CD14-positive monocyte (primary cell): ENCODE measurements at regions not wholly inside any gene's neighbourhood (a gene's known extent, or its start where the extent isn't known, plus 50 kb on each side); places are given as distances from the start of the nearest gene placed in this dataset.

ENCODE experiments used
- DNase-seq, 3 donors: peaks; one replicate each; pipeline ENCODE4 v3.0.0-alpha.2; 2011 to 2022
- H2AFZ ChIP-seq: 2 replicates; pipeline ENCODE4 v1.6.0; 2012; ENCODE audit warnings: mild to moderate bottlenecking, low read depth, low read length, inconsistent platforms; ENCODE audit not compliant: insufficient read depth, poor library complexity, severe bottlenecking
- H3K27ac ChIP-seq, 2 donors: 1 replicate in 1 of 2; 2 replicates in 1 of 2; pipeline ENCODE4 v1.5.1; 2012 to 2013; ENCODE audit warnings: low read length in 2 of 2, control low read depth in 1 of 2, inconsistent platforms in 1 of 2, low read depth in 1 of 2, mild to moderate bottlenecking in 1 of 2
- H3K27me3 ChIP-seq, 2 donors: one replicate each; pipeline versions ENCODE4 v1.6.0 to v1.6.1; 2011 to 2013; ENCODE audit warnings: low read length in 2 of 2; ENCODE audit not compliant: control insufficient read depth in 2 of 2, insufficient read depth in 2 of 2
- H3K36me3 ChIP-seq, 2 donors: replicated peaks in 1 of 2; 1 replicate in 1 of 2; 2 replicates in 1 of 2; pipeline versions ENCODE4 v1.5.1 to v1.6.1; 2012 to 2013; ENCODE audit warnings: low read length in 2 of 2, control low read depth in 1 of 2, inconsistent platforms in 1 of 2, mild to moderate bottlenecking in 1 of 2; ENCODE audit not compliant: insufficient read depth in 2 of 2, control insufficient read depth in 1 of 2
- H3K4me1 ChIP-seq, 2 donors: 1 replicate in 1 of 2; 2 replicates in 1 of 2; pipeline versions ENCODE4 v1.5.1 to v1.6.1; 2012 to 2013; ENCODE audit warnings: low read length in 2 of 2, control low read depth in 1 of 2, inconsistent platforms in 1 of 2, mild to moderate bottlenecking in 1 of 2, moderate library complexity in 1 of 2; ENCODE audit not compliant: insufficient read depth in 2 of 2, control insufficient read depth in 1 of 2
- H3K4me2 ChIP-seq: replicated peaks from 2 replicates; pipeline ENCODE3; 2012; ENCODE audit warnings: low read length, moderate library complexity, mild to moderate bottlenecking; ENCODE audit not compliant: poor library complexity, severe bottlenecking; ENCODE audit errors: extremely low read depth
- H3K4me3 ChIP-seq, 3 experiments: fragments of 200-600 bp in 1 of 3; sonication (generic) in 1 of 3; replicated peaks in 1 of 3; 1 replicate in 2 of 3; 2 replicates in 1 of 3; pipeline ENCODE4 v1.5.1; 2011 to 2013; ENCODE audit warnings: low read length in 3 of 3, mild to moderate bottlenecking in 3 of 3, control low read depth in 2 of 3, low read depth in 2 of 3, inconsistent platforms in 1 of 3, moderate library complexity in 1 of 3
- H3K79me2 ChIP-seq: 2 replicates; pipeline ENCODE4 v1.6.0; 2012; ENCODE audit warnings: mild to moderate bottlenecking, control low read depth, inconsistent platforms, low read length, moderate library complexity; ENCODE audit not compliant: insufficient read depth
- H3K9ac ChIP-seq: 2 replicates; pipeline ENCODE4 v1.6.0; 2017; ENCODE audit warnings: low read length, mild to moderate bottlenecking; ENCODE audit not compliant: insufficient read depth, poor library complexity, severe bottlenecking
- H3K9me3 ChIP-seq, 2 donors: replicated peaks in 1 of 2; 1 replicate in 1 of 2; 2 replicates in 1 of 2; pipeline versions ENCODE4 v1.5.1 to v1.6.1; 2012 to 2013; ENCODE audit warnings: low read length in 2 of 2, control low read depth in 1 of 2; ENCODE audit not compliant: control insufficient read depth in 1 of 2, insufficient read depth in 1 of 2
- H4K20me1 ChIP-seq: 2 replicates; pipeline ENCODE4 v1.6.0; 2012; ENCODE audit warnings: mild to moderate bottlenecking, low read length, control low read depth, moderate library complexity; ENCODE audit not compliant: insufficient read depth
- H3K27ac Mint-ChIP-seq, 7 donors: one replicate each; pipeline ENCODE4 v1.8.0; 2020; ENCODE audit warnings: mild to moderate bottlenecking in 7 of 7, mixed read lengths in 7 of 7, moderate library complexity in 6 of 7, inconsistent platforms in 2 of 7
- H3K27me3 Mint-ChIP-seq, 3 donors: one replicate each; pipeline ENCODE4 v1.8.0; 2021 to 2022; ENCODE audit warnings: low read depth in 3 of 3, mild to moderate bottlenecking in 3 of 3, mixed read lengths in 3 of 3, moderate library complexity in 3 of 3, inconsistent platforms in 1 of 3
- H3K36me3 Mint-ChIP-seq, 2 donors: one replicate each; pipeline ENCODE4 v1.8.0; 2020; ENCODE audit warnings: mixed read lengths in 2 of 2, inconsistent platforms in 1 of 2, mild to moderate bottlenecking in 1 of 2
- H3K4me1 Mint-ChIP-seq: one replicate; pipeline ENCODE4 v1.8.0; 2020; ENCODE audit warnings: mild to moderate bottlenecking, mixed read lengths
- H3K4me3 Mint-ChIP-seq, 2 donors: one replicate each; pipeline ENCODE4 v1.8.0; 2020; ENCODE audit warnings: mild to moderate bottlenecking in 2 of 2, mixed read lengths in 2 of 2, moderate library complexity in 1 of 2
- H3K9me3 Mint-ChIP-seq, 7 donors: one replicate each; pipeline ENCODE4 v1.8.0; 2020 to 2022; ENCODE audit warnings: mixed read lengths in 7 of 7, mild to moderate bottlenecking in 6 of 7, moderate library complexity in 6 of 7, inconsistent platforms in 2 of 7
- CTCF ChIP-seq: fragments of 200-600 bp; IDR thresholded peaks from one replicate; pipeline ENCODE4 v1.8.0; 2022; ENCODE audit warnings: antibody characterized with exemption, mild to moderate bottlenecking
- WGBS: methylation state at CpG from one replicate; pipeline ENCODE4 v1.1.5; 2013; ENCODE audit warnings: missing lambda C conversion rate; ENCODE audit not compliant: insufficient coverage; 5-methylcytosine and 5-hydroxymethylcytosine counted together
- intact Hi-C, 2 donors: fragments of 100-400 bp; cut with micrococcal nuclease; formaldehyde crosslinking; loops; one replicate each; pipeline versions ENCODE4 v1.15.0 to v1.15.1; 2023

GRCh38 chr5:155140646-155141045 lies 127.1 kb downstream of the KIF4B start:
- Histone ChIP-seq H3K9ac (no peak overlapping the region), H3K4me2 (no peak overlapping the region), H2AFZ (no peak overlapping the region), H3K9me3 (no peaks in the 10 kb centered on the region), H3K36me3 (no peaks in the 10 kb centered on the region), H3K4me1 (no peaks in the 10 kb centered on the region), H3K27me3 (no peaks in the 10 kb centered on the region), H3K4me3 (no peak overlapping the region), H3K27ac (no peak overlapping the region), H4K20me1 (no peaks in the 10 kb centered on the region), H3K79me2 (no peaks in the 10 kb centered on the region)
- WGBS = 80% methylated on average over 1 of the region's 5 CpGs
- no peak for DNase-seq
- Mint-ChIP-seq H3K27me3 (peaks cover 4 to 12% (median 6%) of the 10 kb centered on the region in 3 donors), H3K9me3 (no peaks in the 10 kb centered on the region), H3K4me1 (no peaks in the 10 kb centered on the region), H3K36me3 (no peaks in the 10 kb centered on the region), H3K27ac (no peak overlapping the region), H3K4me3 (no peak overlapping the region)
- no peak for TF ChIP-seq CTCF
- intact Hi-C loops = no loop called here

GRCh38 chr5:155144956-155145355 lies 131.4 kb downstream of the KIF4B start:
- Histone ChIP-seq H2AFZ (no peak overlapping the region), H3K27me3 (no peaks in the 10 kb centered on the region), H3K4me1 (no peaks in the 10 kb centered on the region), H3K9me3 (no peaks in the 10 kb centered on the region), H3K79me2 (no peaks in the 10 kb centered on the region), H4K20me1 (no peaks in the 10 kb centered on the region), H3K4me2 (no peak overlapping the region), H3K4me3 (no peak overlapping the region), H3K9ac (no peak overlapping the region), H3K27ac (no peak overlapping the region), H3K36me3 (no peaks in the 10 kb centered on the region)
- Mint-ChIP-seq H3K27ac (no peak overlapping the region), H3K4me1 (peaks cover 2% of the 10 kb centered on the region), H3K27me3 (peaks cover under 1 to 5% (median 3%) of the 10 kb centered on the region in 3 donors), H3K4me3 (no peak overlapping the region), H3K36me3 (no peaks in the 10 kb centered on the region), H3K9me3 (peaks cover 0 to 2% (median 0%) of the 10 kb centered on the region in 7 donors)
- no peak for TF ChIP-seq CTCF
- no peak for DNase-seq
- intact Hi-C loops = no loop called here
